ENCODE measurements at regions not wholly inside any gene's neighbourhood (a gene's known extent, or its start where the extent isn't known, plus 50 kb on each side); places are given as distances from the start of the nearest gene placed in this dataset.

DNA sequence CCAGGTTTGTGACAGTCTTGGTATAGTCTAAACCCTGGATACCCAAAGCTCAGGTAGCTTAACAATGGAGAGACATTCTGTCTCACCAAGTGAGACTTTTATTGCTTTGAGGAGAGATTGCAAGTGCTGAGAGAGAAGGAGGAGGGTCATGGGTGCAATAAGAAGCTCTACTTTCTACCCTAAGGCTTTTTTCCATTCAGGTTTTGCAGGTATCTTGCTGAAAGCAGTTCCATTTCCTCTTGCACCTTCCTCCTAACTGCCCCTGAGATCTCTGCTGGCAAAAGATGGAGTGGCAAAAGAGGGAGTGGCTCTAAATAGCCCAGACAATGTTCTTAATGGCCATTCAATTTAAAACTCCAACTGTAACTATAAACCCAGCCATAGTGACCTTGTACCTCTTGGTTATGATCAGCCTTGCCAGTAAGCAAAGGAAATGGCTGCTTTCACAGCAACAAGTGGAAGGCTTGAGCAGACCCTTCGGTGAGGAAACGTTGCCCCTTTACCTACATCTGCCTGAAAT lies 105.6 kb upstream of the CPEB2 start:
- TF ChIP-seq, protein P1, sequence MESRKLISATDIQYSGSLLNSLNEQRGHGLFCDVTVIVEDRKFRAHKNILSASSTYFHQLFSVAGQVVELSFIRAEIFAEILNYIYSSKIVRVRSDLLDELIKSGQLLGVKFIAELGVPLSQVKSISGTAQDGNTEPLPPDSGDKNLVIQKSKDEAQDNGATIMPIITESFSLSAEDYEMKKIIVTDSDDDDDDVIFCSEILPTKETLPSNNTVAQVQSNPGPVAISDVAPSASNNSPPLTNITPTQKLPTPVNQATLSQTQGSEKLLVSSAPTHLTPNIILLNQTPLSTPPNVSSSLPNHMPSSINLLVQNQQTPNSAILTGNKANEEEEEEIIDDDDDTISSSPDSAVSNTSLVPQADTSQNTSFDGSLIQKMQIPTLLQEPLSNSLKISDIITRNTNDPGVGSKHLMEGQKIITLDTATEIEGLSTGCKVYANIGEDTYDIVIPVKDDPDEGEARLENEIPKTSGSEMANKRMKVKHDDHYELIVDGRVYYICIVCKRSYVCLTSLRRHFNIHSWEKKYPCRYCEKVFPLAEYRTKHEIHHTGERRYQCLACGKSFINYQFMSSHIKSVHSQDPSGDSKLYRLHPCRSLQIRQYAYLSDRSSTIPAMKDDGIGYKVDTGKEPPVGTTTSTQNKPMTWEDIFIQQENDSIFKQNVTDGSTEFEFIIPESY (IDR thresholded peaks at IDR 0.05): no peak
- TF ChIP-seq, protein P2, sequence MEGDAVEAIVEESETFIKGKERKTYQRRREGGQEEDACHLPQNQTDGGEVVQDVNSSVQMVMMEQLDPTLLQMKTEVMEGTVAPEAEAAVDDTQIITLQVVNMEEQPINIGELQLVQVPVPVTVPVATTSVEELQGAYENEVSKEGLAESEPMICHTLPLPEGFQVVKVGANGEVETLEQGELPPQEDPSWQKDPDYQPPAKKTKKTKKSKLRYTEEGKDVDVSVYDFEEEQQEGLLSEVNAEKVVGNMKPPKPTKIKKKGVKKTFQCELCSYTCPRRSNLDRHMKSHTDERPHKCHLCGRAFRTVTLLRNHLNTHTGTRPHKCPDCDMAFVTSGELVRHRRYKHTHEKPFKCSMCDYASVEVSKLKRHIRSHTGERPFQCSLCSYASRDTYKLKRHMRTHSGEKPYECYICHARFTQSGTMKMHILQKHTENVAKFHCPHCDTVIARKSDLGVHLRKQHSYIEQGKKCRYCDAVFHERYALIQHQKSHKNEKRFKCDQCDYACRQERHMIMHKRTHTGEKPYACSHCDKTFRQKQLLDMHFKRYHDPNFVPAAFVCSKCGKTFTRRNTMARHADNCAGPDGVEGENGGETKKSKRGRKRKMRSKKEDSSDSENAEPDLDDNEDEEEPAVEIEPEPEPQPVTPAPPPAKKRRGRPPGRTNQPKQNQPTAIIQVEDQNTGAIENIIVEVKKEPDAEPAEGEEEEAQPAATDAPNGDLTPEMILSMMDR (IDR thresholded peaks at IDR 0.05; ENCODE audit: low read depth, low read length, missing input control): no peak
- no peak for TF ChIP-seq TAF1 (conservative IDR thresholded peaks at IDR 0.05)
- TF ChIP-seq SP1 (IDR thresholded peaks at IDR 0.05): no peak
- TF ChIP-seq JUND (IDR thresholded peaks at IDR 0.05): no peak
- no peak for TF ChIP-seq RAD21 (IDR thresholded peaks at IDR 0.05)
- TF ChIP-seq, protein P3, sequence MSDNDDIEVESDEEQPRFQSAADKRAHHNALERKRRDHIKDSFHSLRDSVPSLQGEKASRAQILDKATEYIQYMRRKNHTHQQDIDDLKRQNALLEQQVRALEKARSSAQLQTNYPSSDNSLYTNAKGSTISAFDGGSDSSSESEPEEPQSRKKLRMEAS (IDR thresholded peaks at IDR 0.05): no peak
- TF ChIP-seq FOXA1 (IDR thresholded peaks at IDR 0.05): no peak
- TF ChIP-seq HNF4A (conservative IDR thresholded peaks at IDR 0.05): no peak
- no peak for TF ChIP-seq GABPA (IDR thresholded peaks at IDR 0.05 in 1 of 2, conservative IDR thresholded peaks at IDR 0.05 in 1 of 2)
- TF ChIP-seq YY1 (IDR thresholded peaks at IDR 0.05): no peak

Measured in liver (tissue), 3 donors.